Peyer's patch (tissue), 4 donors: ENCODE measurements at regions not wholly inside any gene's neighbourhood (a gene's known extent, or its start where the extent isn't known, plus 50 kb on each side); places are given as distances from the start of the nearest gene placed in this dataset.

Experiments
- DNase-seq, 3 donors: peaks; one replicate each; pipeline ENCODE4 v3.0.0-alpha.2; 2017 to 2019
- H3K27ac ChIP-seq, 4 donors: fragments of 200-600 bp; sonication (generic); one replicate each; pipeline ENCODE4 v1.5.1; 2016 to 2019
- H3K27me3 ChIP-seq, 2 donors: fragments of 200-600 bp; sonication (generic); one replicate each; pipeline ENCODE4 v1.5.1; 2019
- H3K36me3 ChIP-seq, 3 donors: fragments of 200-600 bp; sonication (generic); one replicate each; pipeline ENCODE4 v1.5.1; 2016 to 2019
- H3K4me1 ChIP-seq, 4 donors: fragments of 200-600 bp; sonication (generic); one replicate each; pipeline ENCODE4 v1.5.1; 2016 to 2019
- H3K4me3 ChIP-seq, 4 donors: fragments of 200-600 bp; sonication (generic); 1 replicate in 3 of 4; 2 replicates in 1 of 4; pipeline ENCODE4 v1.5.1; 2016 to 2019; ENCODE audit warnings: mild to moderate bottlenecking in 1 of 4
- H3K9me3 ChIP-seq, 4 donors: fragments of 200-600 bp; sonication (generic); one replicate each; pipeline ENCODE4 v1.5.1; 2016 to 2019; ENCODE audit warnings: mild to moderate bottlenecking in 1 of 4
- POLR2A ChIP-seq, 2 donors: fragments of 450-650 bp; IDR thresholded peaks; one replicate each; pipeline ENCODE4 v1.5.1; 2017; ENCODE audit warnings: antibody characterized with exemption in 2 of 2, mild to moderate bottlenecking in 2 of 2, moderate library complexity in 2 of 2
- TF ChIP-seq, protein P1 (sequence below), 6 experiments: fragments of 450-650 bp in 4 of 6; fragments of 200-600 bp in 2 of 6; sonication (generic) in 1 of 6; IDR thresholded peaks; one replicate each; pipeline ENCODE4 v1.5.1; 2017 to 2019; ENCODE audit warnings: antibody characterized with exemption in 6 of 6, mild to moderate bottlenecking in 3 of 6, moderate library complexity in 1 of 6

DNA sequence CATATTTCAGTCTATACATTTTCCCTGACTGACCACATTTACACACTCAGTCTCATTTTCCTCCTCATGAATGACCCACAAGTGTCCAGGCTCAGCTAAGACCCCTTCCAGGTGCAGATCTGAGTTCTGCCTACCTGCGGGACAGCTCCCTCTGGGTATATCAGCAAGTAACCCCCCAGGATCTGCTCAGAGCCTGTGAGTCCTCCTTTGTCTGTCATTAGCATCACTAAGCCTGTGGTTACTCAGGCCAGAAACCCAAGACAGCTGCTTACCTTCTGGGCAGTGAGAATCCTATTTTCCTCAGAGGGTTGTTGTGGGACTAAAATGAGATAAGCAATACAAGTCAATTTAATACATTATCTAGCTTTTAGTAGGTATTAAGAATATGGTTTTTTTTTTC lies 487.6 kb upstream of the BOD1L1 start:
- H3K27ac ChIP-seq = no peak overlapping the region
- no peaks in the 10 kb centered on the region for H3K27me3 ChIP-seq
- H3K36me3 ChIP-seq = no peaks in the 10 kb centered on the region
- no peaks in the 10 kb centered on the region for H3K4me1 ChIP-seq
- TF ChIP-seq, protein P1, sequence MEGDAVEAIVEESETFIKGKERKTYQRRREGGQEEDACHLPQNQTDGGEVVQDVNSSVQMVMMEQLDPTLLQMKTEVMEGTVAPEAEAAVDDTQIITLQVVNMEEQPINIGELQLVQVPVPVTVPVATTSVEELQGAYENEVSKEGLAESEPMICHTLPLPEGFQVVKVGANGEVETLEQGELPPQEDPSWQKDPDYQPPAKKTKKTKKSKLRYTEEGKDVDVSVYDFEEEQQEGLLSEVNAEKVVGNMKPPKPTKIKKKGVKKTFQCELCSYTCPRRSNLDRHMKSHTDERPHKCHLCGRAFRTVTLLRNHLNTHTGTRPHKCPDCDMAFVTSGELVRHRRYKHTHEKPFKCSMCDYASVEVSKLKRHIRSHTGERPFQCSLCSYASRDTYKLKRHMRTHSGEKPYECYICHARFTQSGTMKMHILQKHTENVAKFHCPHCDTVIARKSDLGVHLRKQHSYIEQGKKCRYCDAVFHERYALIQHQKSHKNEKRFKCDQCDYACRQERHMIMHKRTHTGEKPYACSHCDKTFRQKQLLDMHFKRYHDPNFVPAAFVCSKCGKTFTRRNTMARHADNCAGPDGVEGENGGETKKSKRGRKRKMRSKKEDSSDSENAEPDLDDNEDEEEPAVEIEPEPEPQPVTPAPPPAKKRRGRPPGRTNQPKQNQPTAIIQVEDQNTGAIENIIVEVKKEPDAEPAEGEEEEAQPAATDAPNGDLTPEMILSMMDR (IDR thresholded peaks at IDR 0.05) = no peak
- no peak for TF ChIP-seq POLR2A (IDR thresholded peaks at IDR 0.05)
- no peaks in the 10 kb centered on the region for H3K9me3 ChIP-seq
- H3K4me3 ChIP-seq = no peak overlapping the region
- DNase-seq = no peak

DNA sequence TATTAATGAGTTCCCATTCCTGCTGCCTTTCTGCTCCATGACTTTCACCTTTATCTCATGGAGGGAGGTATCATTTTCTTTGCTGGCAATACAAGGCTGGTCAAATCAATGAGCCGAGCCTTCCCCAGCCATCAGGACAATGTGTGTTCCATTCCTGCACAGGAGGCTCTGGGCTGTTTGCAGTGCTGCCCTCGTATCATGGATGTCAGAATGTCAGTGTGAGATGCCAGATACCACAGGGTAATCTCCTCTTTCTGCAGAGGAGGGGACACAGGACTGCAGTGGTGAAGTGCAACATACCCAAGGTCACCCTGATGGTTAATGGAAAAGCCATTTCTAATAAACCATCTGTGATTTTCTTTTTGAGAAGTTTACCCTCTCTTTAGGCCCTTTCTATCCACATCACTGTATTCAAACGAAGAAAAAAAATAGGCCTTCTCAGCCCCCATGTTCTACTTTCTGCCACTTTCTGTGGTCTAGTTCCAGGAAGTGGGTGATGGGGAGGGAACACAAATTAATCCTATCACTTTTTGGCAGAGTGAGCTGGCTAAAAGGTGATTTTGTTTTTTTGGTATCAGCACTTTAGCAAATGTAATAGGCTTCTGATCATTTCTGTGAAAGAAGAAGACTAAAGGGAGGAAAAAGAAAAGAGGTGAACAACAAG lies 490.2 kb upstream of the BOD1L1 start:
- Histone ChIP-seq H3K27ac (no peak overlapping the region), H3K4me3 (no peak overlapping the region), H3K36me3 (no peaks in the 10 kb centered on the region), H3K27me3 (no peaks in the 10 kb centered on the region), H3K9me3 (no peaks in the 10 kb centered on the region), H3K4me1 (no peaks in the 10 kb centered on the region)
- DNase-seq = no peak
- no peak for TF ChIP-seq POLR2A (IDR thresholded peaks at IDR 0.05)
- TF ChIP-seq, protein P1 (IDR thresholded peaks at IDR 0.05) = no peak

DNA sequence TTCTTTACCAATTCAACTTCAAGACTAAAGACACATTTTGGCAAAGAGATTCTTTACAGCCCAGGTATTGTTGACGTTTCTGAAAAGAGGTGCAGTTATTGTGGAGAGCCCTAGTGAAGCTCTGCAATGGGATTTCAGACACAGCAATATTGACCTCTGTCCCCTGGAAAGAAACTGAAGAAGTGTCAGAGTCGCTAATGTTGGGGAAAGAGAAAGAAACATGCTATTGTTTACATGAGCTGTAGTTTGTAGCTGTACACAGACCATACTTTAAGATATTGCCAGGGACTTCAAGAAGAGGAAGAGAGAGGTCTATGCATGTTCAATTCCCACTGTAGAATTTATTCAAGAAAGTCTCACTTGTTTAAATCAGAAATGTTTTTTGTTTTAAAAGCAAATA lies 497.3 kb upstream of the BOD1L1 start:
- Histone ChIP-seq H3K4me1 (no peaks in the 10 kb centered on the region), H3K9me3 (no peaks in the 10 kb centered on the region), H3K27ac (no peak overlapping the region), H3K27me3 (no peaks in the 10 kb centered on the region), H3K36me3 (no peaks in the 10 kb centered on the region), H3K4me3 (no peak overlapping the region)
- TF ChIP-seq, protein P1 (IDR thresholded peaks at IDR 0.05) = no peak
- no peak for TF ChIP-seq POLR2A (IDR thresholded peaks at IDR 0.05)
- DNase-seq = no peak

DNA sequence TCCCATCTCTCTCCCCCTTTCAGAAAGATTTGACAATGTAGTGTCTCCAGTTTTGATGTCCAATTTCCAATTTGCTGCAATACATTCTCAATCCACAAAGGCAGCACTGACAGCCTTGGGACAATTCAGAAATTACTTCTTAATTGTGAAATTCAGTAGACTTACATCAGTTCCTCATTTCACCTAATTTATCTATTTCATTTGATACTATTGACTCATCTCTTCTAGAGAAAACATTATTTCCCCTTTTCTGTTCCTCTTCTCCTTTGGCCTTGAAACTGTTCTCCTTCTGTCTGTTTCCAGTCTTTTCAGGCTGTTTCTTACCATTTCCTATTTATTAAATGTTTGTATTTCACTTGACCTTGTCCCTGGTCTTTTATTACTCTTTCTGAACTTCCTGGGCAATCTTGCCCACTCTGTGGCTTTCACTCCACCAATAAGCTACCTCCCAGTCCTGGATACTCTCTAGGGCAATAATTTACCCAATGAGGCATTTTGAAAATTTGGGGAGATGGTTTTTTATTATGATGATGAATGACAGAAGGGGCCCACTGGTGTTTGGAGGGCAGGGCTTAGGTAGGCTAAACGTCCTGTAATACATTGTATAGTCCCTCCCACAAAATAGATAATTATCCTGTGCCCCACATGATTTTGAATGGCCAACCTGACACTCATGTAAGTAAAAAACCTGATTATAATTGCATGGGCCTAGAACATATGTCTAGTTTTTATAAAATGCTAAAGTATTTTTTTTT lies 498.0 kb upstream of the BOD1L1 start:
- H3K27me3 ChIP-seq = no peaks in the 10 kb centered on the region
- DNase-seq = no peak

DNA sequence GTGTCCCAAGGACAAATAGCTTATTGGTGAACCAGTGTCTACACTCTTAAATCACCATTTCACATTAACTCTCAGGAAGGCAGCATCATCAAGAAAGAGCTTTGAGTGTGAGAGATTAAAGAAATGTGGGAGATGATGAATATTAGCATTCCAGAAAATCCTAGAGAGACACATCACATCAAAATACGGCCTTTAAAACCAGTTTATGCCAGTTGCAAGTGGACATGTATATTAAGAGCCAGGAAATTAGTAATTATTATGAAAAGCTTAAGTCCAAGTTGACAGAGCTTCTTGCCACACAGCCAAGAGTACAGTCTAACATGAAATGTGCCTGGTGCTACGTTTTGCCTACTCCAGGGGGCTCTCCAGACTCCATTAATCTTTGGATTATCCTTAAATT lies 503.0 kb upstream of the BOD1L1 start:
- Histone ChIP-seq H3K4me1 (no peaks in the 10 kb centered on the region), H3K27ac (no peak overlapping the region), H3K27me3 (no peaks in the 10 kb centered on the region), H3K9me3 (no peaks in the 10 kb centered on the region), H3K4me3 (no peak overlapping the region), H3K36me3 (no peaks in the 10 kb centered on the region)
- no peak for DNase-seq
- TF ChIP-seq POLR2A (IDR thresholded peaks at IDR 0.05) = no peak

More for the DNA sequence above, 498.0 kb upstream of the BOD1L1 start:
- Histone ChIP-seq H3K27ac (no peak overlapping the region), H3K4me3 (no peak overlapping the region), H3K4me1 (no peaks in the 10 kb centered on the region), H3K9me3 (no peaks in the 10 kb centered on the region), H3K36me3 (no peaks in the 10 kb centered on the region)
- TF ChIP-seq POLR2A (IDR thresholded peaks at IDR 0.05) = no peak
- TF ChIP-seq, protein P1 (IDR thresholded peaks at IDR 0.05) = peak in 1 of 6 experiments; percentile 4

DNA sequence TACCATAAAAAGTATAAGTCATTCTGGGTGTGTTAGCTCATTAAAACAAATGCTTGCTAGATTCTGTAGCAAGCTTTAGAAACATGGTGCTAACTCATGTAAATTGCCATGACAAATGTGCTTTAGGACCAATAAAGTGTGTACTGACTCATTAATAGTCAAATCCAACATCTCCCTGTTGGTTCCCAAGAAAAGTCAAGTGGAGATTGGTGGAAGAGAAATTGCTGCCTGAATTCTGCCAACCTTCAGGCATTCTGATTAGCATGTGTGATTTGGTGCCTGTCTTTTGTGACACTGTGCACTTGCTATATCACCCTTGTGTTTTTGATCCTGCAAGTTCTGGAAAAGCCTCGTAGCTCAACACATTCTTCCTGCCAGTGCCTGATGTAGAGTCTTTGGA lies 503.8 kb upstream of the BOD1L1 start:
- H3K27ac ChIP-seq = no peak overlapping the region
- no peaks in the 10 kb centered on the region for H3K4me1 ChIP-seq
- no peaks in the 10 kb centered on the region for H3K36me3 ChIP-seq
- no peak overlapping the region for H3K4me3 ChIP-seq
- H3K27me3 ChIP-seq = no peaks in the 10 kb centered on the region
- no peak for DNase-seq
- no peak for TF ChIP-seq POLR2A (IDR thresholded peaks at IDR 0.05)
- TF ChIP-seq, protein P1 (IDR thresholded peaks at IDR 0.05) = no peak
- no peaks in the 10 kb centered on the region for H3K9me3 ChIP-seq
